GM18861 (cell line): ENCODE measurements at regions not wholly inside any gene's neighbourhood (a gene's known extent, or its start where the extent isn't known, plus 50 kb on each side); places are given as distances from the start of the nearest gene placed in this dataset.
"Not testable (repeated sequence)": the region's sequence is repeated elsewhere in the genome, so short reads cannot be mapped to it uniquely, and the experiment has no call there.

ENCODE experiments used
- ATAC-seq: cut with Tn5 transposase; IDR thresholded peaks from one replicate; pipeline ENCODE4 v1.9.1; 2021; ENCODE audit not compliant: unreplicated experiment

DNA sequence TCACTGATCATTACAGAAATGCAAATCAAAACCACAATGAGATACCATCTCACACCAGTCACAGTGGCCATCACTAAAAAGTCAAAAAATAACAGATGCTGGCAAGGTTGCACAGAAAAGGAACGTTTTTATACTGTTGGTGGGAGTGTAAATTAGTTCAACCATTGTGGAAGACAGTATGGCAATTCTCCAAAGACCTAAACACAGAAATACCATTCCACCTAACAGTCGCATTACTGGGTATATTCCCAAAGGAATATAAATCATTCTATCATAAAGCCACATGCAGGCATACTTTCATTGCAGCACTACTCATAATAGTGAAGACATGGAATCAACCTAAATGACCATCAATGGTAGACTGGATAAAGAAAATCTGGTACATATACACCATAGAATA is 83.2 kb upstream of the ARID5B start:
- ATAC-seq: not testable (repeated sequence)

DNA sequence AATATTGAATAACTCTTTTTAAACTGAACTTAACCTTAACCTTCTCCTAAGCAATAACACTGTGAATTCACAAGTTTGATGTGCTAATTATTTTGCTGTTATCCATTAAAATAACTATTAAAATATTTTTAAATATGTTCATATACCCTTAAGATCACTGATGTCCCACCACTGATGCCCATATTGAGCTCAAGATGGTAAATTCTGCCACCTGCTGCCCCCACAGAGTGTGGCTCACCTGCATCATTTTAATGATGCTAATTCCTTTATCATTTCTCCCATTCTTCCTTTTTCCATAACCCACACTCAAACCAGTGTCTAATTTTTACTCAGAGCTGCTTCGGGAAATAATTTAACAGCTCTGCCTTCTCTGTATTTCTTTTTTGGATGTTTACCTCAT is 82.3 kb upstream of the ARID5B start:
- ATAC-seq: no peak

DNA sequence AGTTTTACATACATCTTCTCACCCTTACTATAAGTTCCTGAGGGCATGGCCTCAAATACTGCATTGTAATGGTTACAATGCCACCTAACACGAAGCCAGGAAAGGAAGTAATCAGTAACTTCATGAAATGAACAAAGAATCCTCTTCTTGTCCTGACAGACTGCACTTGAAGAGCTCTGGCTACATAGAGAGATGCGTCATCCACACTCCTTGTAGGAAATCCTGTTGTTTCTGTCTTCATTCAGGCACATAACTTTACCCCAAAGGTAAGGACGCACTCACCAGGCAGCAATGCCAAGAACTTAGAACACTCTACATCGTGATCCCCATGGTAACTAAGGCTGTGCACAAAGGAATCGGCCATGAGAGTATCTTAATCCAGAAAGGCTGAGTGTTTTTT is 80.3 kb upstream of the ARID5B start:
- no peak for ATAC-seq

DNA sequence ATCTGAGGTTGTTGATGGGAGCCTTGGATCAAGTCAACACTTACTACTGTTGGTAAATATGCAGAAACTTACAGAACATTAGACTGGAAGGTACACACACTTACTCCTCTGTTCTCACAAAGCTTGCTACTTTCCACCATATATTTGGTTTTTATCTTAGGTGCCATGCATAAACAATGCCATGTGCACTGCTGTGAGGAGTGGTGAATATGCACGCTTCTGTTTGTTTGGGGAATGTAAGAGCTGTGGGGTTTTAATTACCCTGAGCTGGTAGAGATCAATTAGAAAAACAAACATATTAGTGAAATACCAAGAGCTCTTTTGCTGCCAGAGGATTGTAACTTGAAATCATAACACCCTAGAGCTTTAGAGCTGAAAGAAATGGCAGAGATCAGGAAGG is 79.8 kb upstream of the ARID5B start:
- ATAC-seq: no peak

DNA sequence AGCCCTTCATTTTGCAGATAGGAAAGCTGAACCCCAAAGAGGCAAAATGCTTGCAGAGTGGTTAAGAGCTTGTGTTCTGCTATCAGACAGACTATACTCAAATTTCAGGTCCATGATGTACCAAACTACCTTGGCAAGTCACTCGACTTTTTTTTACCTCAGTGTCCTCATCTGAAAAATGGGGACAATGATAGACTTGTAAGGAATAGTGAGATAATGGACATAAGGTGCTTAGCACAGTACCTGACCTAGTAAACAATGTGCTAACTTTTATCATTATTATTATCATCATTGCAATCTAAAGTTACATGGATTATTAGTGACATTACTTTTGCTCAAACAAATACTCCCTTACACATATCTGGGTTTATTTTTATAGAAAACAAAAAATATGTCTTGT is 79.4 kb upstream of the ARID5B start:
- ATAC-seq: no peak

DNA sequence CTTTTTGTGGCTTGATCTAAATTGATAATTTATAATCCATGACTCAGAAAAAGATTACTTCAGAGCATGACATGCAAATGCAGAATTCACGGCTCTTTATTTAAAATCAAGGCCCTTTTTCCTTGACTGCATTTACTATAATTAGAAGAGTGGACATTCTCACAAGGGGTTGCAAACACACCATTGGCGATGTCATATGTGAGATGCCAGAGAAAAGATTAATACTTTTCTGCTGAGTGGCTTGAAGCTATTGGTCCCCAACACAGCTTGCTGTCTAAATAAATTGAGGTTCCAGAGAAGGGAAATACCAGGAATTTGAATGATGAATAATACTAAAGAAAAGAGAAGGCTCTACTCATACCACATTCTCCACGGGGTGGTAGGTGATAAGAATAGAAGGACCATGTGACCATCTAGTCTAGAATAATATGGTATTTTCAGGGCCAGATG is 78.7 kb upstream of the ARID5B start:
- ATAC-seq: no peak

DNA sequence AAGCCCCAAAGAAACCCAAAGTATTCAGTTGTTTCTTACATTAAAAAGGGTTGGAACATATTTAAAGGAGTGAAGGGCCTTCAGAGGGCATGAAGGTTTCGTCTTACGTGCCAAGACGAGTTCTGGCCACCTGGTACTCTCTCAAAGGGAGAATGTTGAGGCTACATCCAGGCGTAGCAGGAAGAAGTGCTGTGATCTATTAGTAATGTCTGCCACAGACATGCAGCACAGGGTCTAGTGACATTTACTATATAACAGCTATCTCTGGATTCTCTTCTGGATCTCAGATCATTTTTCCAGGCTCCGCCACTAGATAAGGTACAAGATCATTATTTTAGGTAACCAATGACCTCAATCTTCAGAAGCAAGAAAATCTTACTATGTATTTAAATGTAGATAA is 76.5 kb upstream of the ARID5B start:
- ATAC-seq: no peak

DNA sequence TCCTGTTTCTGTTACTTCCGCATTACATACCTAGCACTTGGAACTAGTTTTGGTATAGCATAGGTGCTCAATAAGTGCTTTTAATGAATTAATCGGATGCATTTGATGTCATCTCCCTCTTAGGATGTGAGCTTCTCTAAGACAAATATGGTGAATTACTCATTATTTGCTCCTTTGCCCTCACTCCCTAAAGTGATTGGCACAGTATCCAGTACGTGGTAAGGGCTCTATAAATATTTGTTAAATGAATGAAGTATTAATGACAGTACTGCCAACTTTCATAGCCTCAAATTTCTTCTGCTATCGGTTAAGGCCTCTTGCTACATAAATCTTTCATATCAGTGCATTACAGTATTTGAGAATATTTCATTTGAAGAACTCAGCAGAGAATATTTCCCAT is 75.9 kb upstream of the ARID5B start:
- no peak for ATAC-seq

DNA sequence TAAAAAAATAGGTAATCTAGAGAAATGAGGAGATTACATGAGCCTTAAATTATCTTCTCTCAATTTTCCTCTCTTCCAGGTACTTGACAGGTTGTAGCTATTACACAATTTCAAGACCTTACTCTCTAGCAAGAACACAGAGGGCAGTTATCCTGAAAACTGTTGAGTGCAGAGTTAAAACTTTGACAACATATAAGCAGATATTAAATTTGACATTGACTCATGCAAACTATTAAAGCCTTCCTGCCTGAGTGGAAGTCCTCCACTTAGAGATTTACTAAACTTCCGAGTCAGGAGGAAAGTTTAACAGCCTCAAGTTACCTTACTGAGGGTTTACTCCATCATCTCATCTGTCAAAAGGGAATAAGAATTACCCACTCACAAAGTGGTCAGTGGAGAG is 73.5 kb upstream of the ARID5B start:
- no peak for ATAC-seq

DNA sequence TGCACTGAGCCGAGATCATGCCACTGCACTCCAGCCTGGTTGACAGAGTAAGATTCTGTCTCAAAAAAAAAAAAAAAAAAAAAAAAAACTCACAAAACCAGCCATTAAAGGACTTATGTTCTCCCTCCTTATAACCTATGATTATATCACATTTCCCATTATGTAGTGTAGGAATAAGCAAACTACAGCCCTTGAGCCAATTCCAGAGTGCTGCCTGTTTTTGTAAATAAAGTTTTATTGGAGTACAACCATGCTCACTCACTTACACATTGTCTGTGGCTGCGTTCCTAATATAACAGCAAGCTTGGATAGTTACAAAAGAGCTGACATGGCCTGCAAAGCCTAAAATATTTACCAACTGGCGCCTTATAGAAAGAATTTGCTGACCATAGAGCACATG is 72.7 kb upstream of the ARID5B start:
- no peak for ATAC-seq

DNA sequence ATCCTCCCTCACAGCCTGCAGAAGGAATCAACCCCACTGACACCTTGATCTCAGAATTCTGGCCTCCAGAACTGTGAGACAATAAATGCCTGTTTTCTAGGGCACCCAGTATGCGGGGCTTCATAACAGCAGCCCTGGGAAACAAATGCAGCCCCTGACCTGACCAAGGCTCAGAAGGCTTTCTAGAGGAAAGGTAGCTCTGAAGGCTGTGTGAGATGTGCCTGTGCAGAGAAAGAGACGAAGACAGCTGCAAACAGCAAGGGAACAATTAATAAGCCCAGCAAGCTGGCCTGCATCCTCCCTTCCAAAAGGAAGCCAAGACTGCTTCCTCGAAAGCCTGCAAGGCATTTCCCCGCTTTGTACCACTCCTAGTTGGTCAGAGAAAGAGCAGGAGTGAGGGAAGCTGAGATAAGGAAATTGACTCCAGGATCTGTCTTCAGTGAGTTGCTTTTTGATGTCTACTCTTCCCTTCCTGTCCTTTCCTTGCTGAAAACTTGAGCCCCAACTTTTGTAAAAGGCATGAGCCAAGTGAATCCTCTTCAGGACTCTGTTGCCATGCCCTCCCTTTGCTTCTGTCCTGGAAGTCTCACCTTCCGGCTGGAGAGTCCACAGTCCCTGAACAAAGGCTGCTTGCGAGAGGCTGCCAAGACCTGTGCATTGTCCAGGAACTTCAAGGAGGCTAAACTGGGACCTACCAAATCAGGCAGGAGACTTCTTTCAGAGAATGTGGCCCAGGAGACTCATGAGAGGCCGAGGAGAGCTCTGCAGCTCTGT is 71.2 kb upstream of the ARID5B start:
- ATAC-seq: no peak

DNA sequence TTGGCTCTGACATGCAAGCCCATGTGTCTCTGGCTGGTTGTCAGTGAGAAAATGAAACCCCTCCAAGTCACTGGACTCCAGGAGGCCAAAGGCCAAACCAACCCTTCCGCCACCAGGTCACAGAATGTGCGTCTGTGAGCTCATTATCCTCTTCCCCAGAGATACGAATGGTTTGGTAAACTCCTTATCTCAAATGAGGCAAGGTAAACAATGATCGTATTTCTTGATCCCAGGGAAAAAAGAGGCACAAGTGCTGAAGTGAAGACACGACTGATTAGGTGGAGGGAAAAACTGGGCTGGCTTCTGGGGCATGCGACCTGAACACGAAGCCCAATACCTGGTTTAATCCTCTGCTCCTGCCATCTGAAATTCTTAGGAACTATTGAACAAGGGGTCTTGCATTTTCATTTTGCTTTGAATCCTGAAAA is 70.6 kb upstream of the ARID5B start:
- no peak for ATAC-seq

DNA sequence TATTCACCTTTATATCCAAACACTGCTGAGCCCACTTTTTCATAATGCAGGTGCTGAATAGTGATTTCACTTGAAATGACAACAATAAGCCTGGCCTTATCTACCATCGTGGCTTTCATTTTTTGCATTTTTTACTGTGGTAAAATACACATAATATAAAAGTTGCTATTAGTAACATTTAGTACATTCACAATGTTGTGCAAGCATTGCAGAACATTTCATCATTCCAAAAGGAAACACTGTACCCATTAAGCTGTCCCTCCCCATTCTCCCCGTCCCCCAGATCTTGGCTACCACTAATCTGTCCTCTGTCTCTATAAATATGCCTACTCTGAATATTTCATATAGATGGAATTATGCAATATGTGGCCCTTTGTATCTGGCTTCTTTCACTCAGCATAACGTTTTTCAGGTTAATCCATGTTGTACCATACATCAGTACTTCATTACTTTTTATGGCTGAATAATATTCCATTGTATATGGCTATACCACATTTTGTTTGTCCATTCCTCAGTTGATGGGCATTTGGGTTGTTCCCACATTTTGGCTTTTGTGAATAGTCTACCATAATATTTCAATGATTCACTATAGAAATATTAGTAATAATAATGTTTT is 68.5 kb upstream of the ARID5B start:
- ATAC-seq: no peak

DNA sequence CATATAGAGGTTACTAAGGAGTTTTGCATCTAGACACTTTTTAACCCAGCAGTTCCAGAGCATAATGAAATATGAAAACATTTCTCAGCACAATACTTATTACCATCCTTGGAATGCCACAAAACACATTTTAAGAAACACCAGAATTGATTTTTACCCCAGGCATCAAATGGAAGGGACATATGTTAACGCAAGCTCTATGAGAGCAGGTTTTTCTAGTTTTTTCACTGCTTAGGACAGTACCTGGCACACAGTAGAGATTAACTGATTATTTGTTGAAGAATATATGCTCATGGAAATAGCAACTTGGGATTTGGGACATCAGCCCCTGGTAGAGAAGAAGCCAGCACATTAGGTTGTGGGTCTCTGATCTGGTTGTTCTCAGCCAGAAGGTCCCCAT is 67.0 kb upstream of the ARID5B start:
- ATAC-seq: no peak

DNA sequence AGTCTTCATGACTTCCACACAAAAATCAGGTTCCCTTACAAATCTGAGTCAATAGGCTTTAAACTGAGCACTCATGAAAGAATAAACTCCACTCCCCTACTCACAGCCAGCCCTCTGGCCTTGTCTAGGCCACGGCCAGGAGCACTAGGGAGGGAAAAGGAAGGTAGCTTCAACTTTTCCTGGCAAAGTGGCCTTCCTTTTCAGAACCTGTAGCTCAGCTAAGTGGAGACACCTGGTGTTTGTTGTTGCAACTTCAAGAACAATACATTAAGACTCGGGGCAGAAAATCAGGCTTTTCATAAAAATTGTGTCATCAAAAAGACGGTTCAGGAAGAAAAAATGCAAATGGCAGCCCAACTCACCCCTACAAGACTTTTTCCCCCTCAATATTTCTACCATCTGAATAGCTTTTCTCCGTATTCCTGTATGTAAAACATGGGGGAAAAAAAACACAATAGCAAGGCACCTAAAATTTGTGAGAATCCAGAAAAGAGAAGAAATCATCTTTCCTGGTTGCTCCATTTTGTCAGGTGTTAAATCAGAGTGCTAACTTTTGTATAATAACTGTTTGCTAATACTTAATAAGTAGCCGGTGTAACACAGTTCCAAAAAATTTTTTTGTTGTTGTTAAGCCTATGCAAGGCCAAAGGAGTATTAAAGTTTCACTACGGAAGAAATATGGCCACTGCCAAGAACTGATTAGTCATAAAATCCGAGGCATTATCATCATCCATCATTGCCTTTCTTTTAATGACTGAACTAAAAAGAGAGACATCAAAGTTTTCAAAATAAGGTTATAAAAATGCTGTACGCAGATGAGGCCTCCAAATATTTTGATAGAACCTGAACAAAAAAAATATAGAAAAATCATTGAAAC is 66.2 kb upstream of the ARID5B start:
- peak; percentile 52 for ATAC-seq

DNA sequence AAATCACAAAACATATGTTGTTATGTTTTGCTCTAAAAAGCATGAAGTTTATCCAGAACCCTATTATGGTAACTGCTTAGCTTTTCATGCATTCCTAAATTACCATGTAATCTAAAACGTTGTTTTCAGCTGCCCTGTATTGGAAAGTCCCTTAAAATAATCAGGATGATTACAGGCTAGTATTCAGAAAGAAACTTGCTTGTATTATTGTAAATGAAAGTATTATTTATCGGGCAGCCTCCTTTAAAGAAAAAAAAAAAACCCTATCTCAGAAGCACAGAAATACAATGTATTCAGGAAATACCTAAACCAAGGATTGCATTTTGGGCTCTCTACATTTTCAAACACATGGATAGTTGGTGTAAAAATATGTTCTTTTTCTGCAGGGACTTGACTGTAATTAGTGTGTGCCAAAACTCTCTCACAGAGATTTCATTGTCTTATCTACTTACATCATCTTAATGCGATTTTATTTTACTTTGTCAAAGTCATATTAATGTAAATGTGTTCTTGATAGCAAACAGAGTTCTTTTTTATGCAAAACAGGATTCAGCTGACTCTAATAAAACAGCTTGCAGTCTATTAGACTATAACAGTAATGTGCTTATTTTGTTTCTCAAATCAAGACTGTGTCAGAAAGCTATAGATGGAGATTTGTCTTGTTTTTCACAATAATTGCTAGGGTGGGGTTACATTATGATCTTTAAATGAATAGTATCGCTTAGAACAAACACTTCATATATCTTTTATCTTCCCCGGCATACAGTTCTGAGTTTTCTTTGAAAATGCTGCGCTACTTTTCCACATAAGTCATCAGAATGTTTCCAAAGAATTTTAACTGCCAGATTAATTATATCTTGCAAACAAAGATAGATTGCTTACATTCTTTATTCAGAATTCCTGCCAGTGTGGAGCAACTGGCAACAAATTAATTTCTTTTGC is 65.3 kb upstream of the ARID5B start:
- no peak for ATAC-seq

DNA sequence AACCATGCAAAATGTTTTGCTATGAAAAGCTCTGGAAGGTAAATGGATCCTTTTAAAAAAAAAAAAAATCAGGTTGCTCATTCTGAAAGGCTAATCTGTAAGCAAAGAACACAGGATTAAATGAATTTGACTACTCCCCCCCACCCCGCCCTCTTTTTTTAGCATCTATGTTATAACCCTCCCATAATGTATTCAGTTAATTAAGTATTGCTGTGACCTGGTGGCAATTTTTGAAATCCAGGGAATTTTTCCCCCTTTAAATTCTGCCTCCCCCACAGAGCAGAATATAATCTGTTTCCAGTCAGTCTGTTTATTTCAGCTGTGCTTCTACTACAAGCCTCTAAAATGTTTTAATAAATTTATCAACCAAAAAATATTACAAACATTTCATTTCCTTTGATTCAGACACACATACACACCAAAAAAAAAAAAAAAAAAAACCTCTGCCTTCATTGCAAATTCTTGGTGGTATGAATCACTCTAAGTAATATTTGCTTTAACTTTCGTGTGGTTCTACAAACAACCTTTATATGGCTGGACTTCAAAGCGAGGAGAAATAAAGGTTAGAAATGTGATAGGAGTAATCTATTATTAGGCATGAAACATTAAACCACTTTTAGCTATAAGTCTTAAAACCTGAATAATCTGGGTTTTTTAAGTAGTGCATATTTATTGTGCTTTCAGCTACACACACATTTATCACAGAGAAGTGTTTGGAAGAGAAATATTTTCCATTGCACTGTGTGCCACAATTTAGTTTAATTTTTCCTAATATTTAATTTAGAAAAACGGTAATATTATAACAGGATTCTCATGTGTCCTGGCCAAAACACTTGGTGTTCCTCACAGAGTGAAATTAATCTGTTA is 64.4 kb upstream of the ARID5B start:
- ATAC-seq: no peak

DNA sequence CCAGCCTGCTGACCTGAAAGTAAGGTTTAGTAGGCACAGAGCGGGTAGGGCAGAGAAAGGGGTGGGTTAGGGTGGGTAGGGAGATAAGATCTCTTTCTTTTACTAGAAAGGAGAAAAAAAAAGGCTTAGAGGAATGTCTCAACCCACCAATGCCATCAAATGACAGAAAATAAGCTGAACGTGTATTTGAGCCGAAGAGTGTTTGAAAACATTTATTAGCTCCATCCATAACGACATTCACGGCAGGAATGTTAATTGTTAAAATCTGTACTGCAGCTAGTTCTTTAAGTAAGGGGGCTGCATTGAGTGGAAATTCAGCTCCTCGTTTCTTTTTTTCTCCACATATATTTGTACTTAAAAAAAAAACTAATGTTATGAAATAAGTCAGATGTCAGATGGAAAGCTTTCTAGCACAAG is 63.7 kb upstream of the ARID5B start:
- ATAC-seq: no peak

DNA sequence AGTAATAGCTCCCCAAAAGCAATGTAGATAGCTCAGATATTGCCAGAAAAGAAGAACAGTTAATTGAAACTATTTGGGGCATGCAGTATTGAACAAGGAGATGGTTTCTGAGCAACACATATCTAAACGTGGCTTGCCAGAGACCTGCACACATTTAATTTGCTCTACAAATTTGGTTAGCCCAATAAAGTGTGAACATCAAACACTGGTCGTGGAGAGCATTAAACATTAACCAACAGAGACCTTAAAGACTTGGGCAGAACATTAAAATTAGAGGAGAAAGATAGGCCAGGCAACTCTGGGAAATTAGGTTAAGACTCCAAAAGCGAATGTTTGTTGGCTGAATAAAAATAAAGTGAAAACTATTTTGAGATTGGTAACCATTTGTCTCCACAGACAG is 61.6 kb upstream of the ARID5B start:
- ATAC-seq: no peak

DNA sequence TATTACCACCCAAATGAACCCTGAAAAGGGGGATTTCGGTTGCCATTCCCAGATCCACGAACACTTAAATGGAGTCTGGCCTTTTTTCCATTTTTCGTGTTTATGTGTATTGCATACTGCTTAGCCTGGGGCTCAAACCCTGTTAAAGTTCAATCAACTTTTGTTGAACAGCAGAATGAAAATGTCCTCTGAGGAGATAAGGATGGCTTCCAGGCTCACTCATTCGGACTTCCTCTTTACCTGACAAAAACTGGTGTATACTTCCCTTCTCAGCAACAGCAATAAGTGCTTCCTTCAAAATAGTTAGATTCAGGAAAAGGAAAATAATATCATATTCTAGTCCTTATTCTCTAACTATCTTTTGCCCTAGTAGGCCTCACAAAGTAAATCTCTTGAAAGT is 61.1 kb upstream of the ARID5B start:
- no peak for ATAC-seq
